ENCODE measurements at regions not wholly inside any gene's neighbourhood (a gene's known extent, or its start where the extent isn't known, plus 50 kb on each side); places are given as distances from the start of the nearest gene placed in this dataset.

GRCh38 chr11:25939691-25940090, 392.2 kb upstream of the ANO3 start:
- TF ChIP-seq, protein P1, sequence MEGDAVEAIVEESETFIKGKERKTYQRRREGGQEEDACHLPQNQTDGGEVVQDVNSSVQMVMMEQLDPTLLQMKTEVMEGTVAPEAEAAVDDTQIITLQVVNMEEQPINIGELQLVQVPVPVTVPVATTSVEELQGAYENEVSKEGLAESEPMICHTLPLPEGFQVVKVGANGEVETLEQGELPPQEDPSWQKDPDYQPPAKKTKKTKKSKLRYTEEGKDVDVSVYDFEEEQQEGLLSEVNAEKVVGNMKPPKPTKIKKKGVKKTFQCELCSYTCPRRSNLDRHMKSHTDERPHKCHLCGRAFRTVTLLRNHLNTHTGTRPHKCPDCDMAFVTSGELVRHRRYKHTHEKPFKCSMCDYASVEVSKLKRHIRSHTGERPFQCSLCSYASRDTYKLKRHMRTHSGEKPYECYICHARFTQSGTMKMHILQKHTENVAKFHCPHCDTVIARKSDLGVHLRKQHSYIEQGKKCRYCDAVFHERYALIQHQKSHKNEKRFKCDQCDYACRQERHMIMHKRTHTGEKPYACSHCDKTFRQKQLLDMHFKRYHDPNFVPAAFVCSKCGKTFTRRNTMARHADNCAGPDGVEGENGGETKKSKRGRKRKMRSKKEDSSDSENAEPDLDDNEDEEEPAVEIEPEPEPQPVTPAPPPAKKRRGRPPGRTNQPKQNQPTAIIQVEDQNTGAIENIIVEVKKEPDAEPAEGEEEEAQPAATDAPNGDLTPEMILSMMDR (IDR thresholded peaks at IDR 0.05): no peak
- TF ChIP-seq POLR2AphosphoS5 (IDR thresholded peaks at IDR 0.05) (no peak), POLR2A (IDR thresholded peaks at IDR 0.05) (no peak)
